Spinal cord (tissue), 9 donors: ENCODE measurements at regions not wholly inside any gene's neighbourhood (a gene's known extent, or its start where the extent isn't known, plus 50 kb on each side); places are given as distances from the start of the nearest gene placed in this dataset.

Experiments used
- DNase-seq, 6 donors: peaks; one replicate each; pipeline versions ENCODE4 v3.0.0 to v3.0.0-alpha.2; 2013 to 2015; ENCODE audit warnings: low spot score in 6 of 6, low read depth in 4 of 6
- H3K27ac ChIP-seq: one replicate; pipeline ENCODE4 v1.5.1; 2013; ENCODE audit warnings: low read depth, low read length, control low read depth
- H3K27me3 ChIP-seq: one replicate; pipeline ENCODE4 v1.6.1; 2013; ENCODE audit warnings: low read length; ENCODE audit not compliant: control insufficient read depth, insufficient read depth
- H3K36me3 ChIP-seq: one replicate; pipeline ENCODE4 v1.6.1; 2013; ENCODE audit warnings: low read length; ENCODE audit not compliant: control insufficient read depth, insufficient read depth
- H3K4me1 ChIP-seq: one replicate; pipeline ENCODE4 v1.6.1; 2013; ENCODE audit warnings: low read length; ENCODE audit not compliant: control insufficient read depth, insufficient read depth
- H3K4me3 ChIP-seq: one replicate; pipeline ENCODE4 v1.5.1; 2013; ENCODE audit warnings: low read depth, low read length, control low read depth
- H3K9me3 ChIP-seq: one replicate; pipeline ENCODE4 v1.6.1; 2013; ENCODE audit warnings: low read length; ENCODE audit not compliant: control insufficient read depth, insufficient read depth
- WGBS: methylation state at CpG from one replicate; pipeline ENCODE4 v1.1.5; 2013; ENCODE audit warnings: missing lambda C conversion rate; ENCODE audit not compliant: insufficient coverage; 5-methylcytosine and 5-hydroxymethylcytosine counted together
- donor health status: healthy.

- 70% methylated on average over 6 of the region's 11 CpGs for WGBS
- Histone ChIP-seq H3K27me3 (no peaks in the 10 kb centered on the region), H3K27ac (no peak overlapping the region), H3K4me3 (no peak overlapping the region), H3K36me3 (no peaks in the 10 kb centered on the region), H3K9me3 (no peaks in the 10 kb centered on the region), H3K4me1 (no peaks in the 10 kb centered on the region)
- DNase-seq, result peak in 2 of 6 donors; percentile 2 to 43
Observed at GRCh38 chr11:29200791-29201562, 815.9 kb downstream of the KCNA4 start.

DNA sequence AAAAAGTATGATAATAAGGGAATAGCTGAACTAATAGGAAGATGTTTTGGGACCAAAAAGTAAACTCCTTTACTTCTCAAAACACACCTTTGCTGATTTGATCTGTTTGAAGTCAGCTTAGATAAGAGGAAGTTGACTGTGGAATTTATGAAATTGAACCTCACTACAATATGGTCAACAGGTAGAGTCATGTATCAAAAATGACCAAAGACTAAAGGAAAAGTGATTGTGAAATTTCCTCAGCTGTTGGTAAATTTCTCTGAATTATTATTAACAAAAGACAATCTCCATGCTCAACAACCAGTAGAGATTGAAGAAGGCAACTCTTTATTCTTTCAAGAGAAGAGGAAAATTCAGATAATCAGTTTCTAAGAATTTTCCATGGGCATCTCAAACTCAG lies 826.5 kb downstream of the KCNA4 start:
- no peak for DNase-seq
- H3K4me1 ChIP-seq, result no peaks in the 10 kb centered on the region
- H3K27me3 ChIP-seq, result no peaks in the 10 kb centered on the region
- no peaks in the 10 kb centered on the region for H3K36me3 ChIP-seq
- H3K27ac ChIP-seq, result no peak overlapping the region
- no peak overlapping the region for H3K4me3 ChIP-seq
- no peaks in the 10 kb centered on the region for H3K9me3 ChIP-seq

- no peak overlapping the region for H3K4me3 ChIP-seq
- no peaks in the 10 kb centered on the region for H3K9me3 ChIP-seq
- no peaks in the 10 kb centered on the region for H3K4me1 ChIP-seq
- H3K27ac ChIP-seq, result no peak overlapping the region
- 80% methylated on average over 1 of the region's 1 CpG for WGBS
- H3K27me3 ChIP-seq, result no peaks in the 10 kb centered on the region
- DNase-seq, result peak in 2 of 6 donors; percentile 7 to 15
- H3K36me3 ChIP-seq, result no peaks in the 10 kb centered on the region
Observed at GRCh38 chr11:29187215-29187614, 829.6 kb downstream of the KCNA4 start.

DNA sequence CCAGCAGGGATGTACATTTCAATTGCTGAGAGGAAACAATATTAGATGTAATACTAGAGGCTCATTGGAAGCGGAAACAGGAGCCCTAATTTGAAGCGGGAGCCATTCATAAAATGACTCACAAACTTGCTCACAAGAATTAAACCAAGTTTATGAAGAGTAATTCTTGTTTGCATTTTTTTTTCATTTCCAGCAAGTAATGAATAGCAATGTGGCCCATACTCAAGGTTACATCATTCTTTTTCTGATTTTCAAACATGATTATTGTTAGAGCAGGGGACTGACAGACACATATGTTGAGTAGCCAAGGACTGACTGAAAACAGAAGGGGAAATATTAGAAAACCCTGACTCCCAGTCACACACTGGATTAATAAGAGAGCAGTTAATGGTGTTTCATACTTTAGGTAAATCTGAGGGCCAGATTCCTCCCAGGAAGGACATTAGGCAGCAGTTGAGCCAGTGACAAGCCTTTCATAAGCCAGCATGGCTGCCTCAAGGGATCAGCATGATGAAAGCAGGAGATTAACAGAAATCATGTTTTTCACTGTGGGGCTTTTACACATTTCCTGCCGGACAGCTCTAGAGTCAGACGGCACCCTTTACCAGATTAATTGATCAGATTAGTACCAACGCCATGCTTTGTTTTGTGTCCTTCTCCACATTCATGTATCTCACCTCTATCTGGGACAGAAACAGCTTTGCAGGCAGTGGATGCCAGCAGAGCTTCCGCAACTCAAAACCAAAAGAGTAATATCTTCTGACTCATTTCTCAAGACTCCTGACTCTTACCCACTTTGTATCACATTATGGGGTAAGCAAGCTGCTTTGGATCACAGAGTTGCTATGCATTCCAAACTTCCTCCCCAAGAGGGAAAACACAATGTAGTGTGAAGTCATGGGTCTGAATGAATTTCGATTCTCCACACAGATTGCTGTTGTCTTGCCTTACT lies 831.6 kb downstream of the KCNA4 start:
- H3K27ac ChIP-seq, result no peak overlapping the region
- no peak for DNase-seq
- H3K36me3 ChIP-seq, result no peaks in the 10 kb centered on the region
- H3K27me3 ChIP-seq, result no peaks in the 10 kb centered on the region
- WGBS, result 80% methylated on average over 4 of the region's 7 CpGs
- H3K4me3 ChIP-seq, result no peak overlapping the region
- H3K4me1 ChIP-seq, result no peaks in the 10 kb centered on the region
- no peaks in the 10 kb centered on the region for H3K9me3 ChIP-seq

GRCh38 chr11:29183301-29183700 lies 833.5 kb downstream of the KCNA4 start:
- DNase-seq, result no peak
- WGBS, result no CpG with 5 or more reads among the region's 1 CpG
- H3K27ac ChIP-seq, result no peak overlapping the region
- no peak overlapping the region for H3K4me3 ChIP-seq
- no peaks in the 10 kb centered on the region for H3K36me3 ChIP-seq
- no peaks in the 10 kb centered on the region for H3K4me1 ChIP-seq
- H3K9me3 ChIP-seq, result no peaks in the 10 kb centered on the region
- no peaks in the 10 kb centered on the region for H3K27me3 ChIP-seq

DNA sequence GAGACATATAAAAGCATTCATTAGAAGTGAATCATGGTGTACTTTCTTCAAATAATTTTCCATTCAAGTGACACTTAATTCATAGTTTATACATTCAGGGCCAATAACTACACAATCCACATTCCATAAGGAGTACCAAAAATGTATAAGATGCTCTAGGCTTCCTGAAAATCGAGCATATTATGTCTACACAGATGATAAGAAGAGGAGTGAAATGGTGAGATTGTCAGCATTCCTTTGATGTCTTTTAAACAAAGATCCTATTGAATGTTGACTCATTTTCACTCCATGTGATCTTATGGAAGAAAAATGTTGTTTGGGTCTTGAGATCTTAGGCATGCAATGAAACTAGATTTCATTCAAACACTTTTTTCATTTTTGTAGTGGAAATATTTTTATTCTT lies 843.2 kb downstream of the KCNA4 start:
- H3K36me3 ChIP-seq, result no peaks in the 10 kb centered on the region
- no peaks in the 10 kb centered on the region for H3K4me1 ChIP-seq
- no peak overlapping the region for H3K27ac ChIP-seq
- no peak for DNase-seq
- no peaks in the 10 kb centered on the region for H3K9me3 ChIP-seq
- H3K27me3 ChIP-seq, result no peaks in the 10 kb centered on the region
- WGBS, result no CpG with 5 or more reads among the region's 1 CpG
- no peak overlapping the region for H3K4me3 ChIP-seq

DNA sequence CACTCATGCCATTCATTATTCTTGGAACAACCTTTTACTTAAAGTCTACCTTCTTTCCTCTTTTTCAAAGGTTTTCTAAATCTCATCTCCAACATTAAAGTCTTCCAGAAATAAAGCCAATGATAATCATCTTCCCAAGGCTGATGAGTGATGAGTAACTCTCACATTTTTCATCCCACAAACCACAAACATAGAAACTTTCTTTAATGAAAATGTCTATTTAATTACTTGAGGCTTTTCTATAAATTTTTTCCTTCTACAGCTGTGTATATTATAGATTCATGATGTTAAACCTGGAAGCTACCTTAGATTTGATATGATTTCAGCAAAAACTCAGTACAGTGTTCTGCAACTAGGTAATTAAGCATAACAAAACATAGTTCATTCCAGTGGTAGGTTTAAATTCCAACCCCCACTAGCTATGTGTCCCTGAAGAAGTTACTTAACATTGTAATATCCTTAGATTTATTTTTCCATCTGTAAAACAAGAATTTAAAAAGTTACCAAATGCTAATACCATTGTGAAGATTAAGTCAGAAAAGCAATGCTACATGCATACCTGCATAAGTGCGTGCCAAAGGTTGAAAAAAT lies 845.4 kb downstream of the KCNA4 start:
- H3K4me1 ChIP-seq, result no peaks in the 10 kb centered on the region
- no peak overlapping the region for H3K4me3 ChIP-seq
- no peak for DNase-seq
- H3K36me3 ChIP-seq, result no peaks in the 10 kb centered on the region
- no peaks in the 10 kb centered on the region for H3K9me3 ChIP-seq
- H3K27me3 ChIP-seq, result no peaks in the 10 kb centered on the region
- no CpG with 5 or more reads among the region's 1 CpG for WGBS
- no peak overlapping the region for H3K27ac ChIP-seq

GRCh38 chr11:29166306-29166705 lies 850.5 kb downstream of the KCNA4 start:
- Histone ChIP-seq H3K36me3 (no peaks in the 10 kb centered on the region), H3K27me3 (no peaks in the 10 kb centered on the region), H3K27ac (no peak overlapping the region), H3K9me3 (no peaks in the 10 kb centered on the region), H3K4me1 (no peaks in the 10 kb centered on the region), H3K4me3 (no peak overlapping the region)
- DNase-seq, result no peak
- WGBS, result no CpG with 5 or more reads among the region's 1 CpG

- H3K4me1 ChIP-seq, result no peaks in the 10 kb centered on the region
- H3K27ac ChIP-seq, result no peak overlapping the region
- no peak overlapping the region for H3K4me3 ChIP-seq
- H3K27me3 ChIP-seq, result no peaks in the 10 kb centered on the region
- whole genome bisulfite sequencing, result 86% methylated on average over 1 of the region's 2 CpGs
- H3K9me3 ChIP-seq, result no peaks in the 10 kb centered on the region
- no peaks in the 10 kb centered on the region for H3K36me3 ChIP-seq
- DNase-seq, result no peak
Observed at GRCh38 chr11:29163231-29163630, 853.6 kb downstream of the KCNA4 start.
